OCI-LY3 (cell line): ENCODE measurements at regions not wholly inside any gene's neighbourhood (a gene's known extent, or its start where the extent isn't known, plus 50 kb on each side); places are given as distances from the start of the nearest gene placed in this dataset.

ENCODE experiments used
- H2AFZ ChIP-seq: fragments of 200-600, 300-600 bp; shearing (Covaris generic); 2 replicates; pipeline ENCODE4 v1.6.0; 2014; ENCODE audit warnings: antibody characterized with exemption, low read depth, low read length
- H3K27ac ChIP-seq: fragments of 200-600, 300-600 bp; sonication (generic); 2 replicates; pipeline ENCODE4 v1.5.1; 2014; ENCODE audit warnings: mild to moderate bottlenecking, low read length, moderate library complexity, mixed read lengths
- H3K27me3 ChIP-seq: fragments of 200-600, 300-600 bp; sonication (generic); 2 replicates; pipeline ENCODE4 v1.6.1; 2014; ENCODE audit warnings: low read depth, low read length, mixed read lengths
- H3K36me3 ChIP-seq: fragments of 200-600, 300-600 bp; sonication (generic); replicated peaks from 2 replicates; pipeline ENCODE3; 2014; ENCODE audit warnings: low read depth, low read length, mixed read lengths
- H3K4me1 ChIP-seq: fragments of 300-600, 200-600 bp; sonication (generic); 2 replicates; pipeline ENCODE4 v1.6.1; 2014; ENCODE audit warnings: low read length, mixed read lengths
- H3K4me2 ChIP-seq: fragments of 200-600, 300-600 bp; sonication (generic); 2 replicates; pipeline ENCODE4 v1.6.1; 2014; ENCODE audit warnings: low read length, mixed read lengths
- H3K4me3 ChIP-seq: fragments of 300-600, 200-600 bp; sonication (generic); 2 replicates; pipeline ENCODE4 v1.5.1; 2014; ENCODE audit warnings: antibody characterized with exemption, mild to moderate bottlenecking, low read length, moderate library complexity
- H3K79me2 ChIP-seq: fragments of 300-600, 200-600 bp; shearing (Covaris generic); 2 replicates; pipeline ENCODE4 v1.6.1; 2014; ENCODE audit warnings: mild to moderate bottlenecking, low read length, mixed read lengths
- H3K9ac ChIP-seq: fragments of 300-600, 200-600 bp; shearing (Covaris generic); 2 replicates; pipeline ENCODE4 v1.6.0; 2014; ENCODE audit warnings: mild to moderate bottlenecking, low read length, moderate library complexity
- H3K9me3 ChIP-seq: fragments of 200-600, 300-600 bp; shearing (Covaris generic); 2 replicates; pipeline ENCODE4 v1.6.1; 2014; ENCODE audit warnings: low read length, mixed read lengths; ENCODE audit not compliant: insufficient read depth
- H4K20me1 ChIP-seq: fragments of 200-600, 300-600 bp; sonication (generic); 2 replicates; pipeline ENCODE4 v1.6.1; 2016; ENCODE audit warnings: low read length, mixed read lengths; ENCODE audit not compliant: insufficient read depth
- EZH2phosphoT487 ChIP-seq: fragments of 200-600 bp; shearing (Covaris generic); IDR thresholded peaks from 2 replicates; pipeline ENCODE4 v1.6.1; 2018; ENCODE audit warnings: antibody characterized with exemption, mixed run types, low read depth
- TF ChIP-seq, protein P1 (sequence below): fragments of 200-600, 300-600 bp; sonication (generic); IDR thresholded peaks from 2 replicates; pipeline ENCODE4 v1.5.1; 2014; ENCODE audit warnings: antibody characterized with exemption, low read length, low read depth

GRCh38 chr6:45784250-45784649 lies 231.4 kb downstream of the CLIC5 start:
- H3K4me3 ChIP-seq = no peak overlapping the region
- no peaks in the 10 kb centered on the region for H3K79me2 ChIP-seq
- no peaks in the 10 kb centered on the region for H3K4me1 ChIP-seq
- H3K4me2 ChIP-seq = no peak overlapping the region
- H3K9me3 ChIP-seq = no peaks in the 10 kb centered on the region
- TF ChIP-seq, protein P1, sequence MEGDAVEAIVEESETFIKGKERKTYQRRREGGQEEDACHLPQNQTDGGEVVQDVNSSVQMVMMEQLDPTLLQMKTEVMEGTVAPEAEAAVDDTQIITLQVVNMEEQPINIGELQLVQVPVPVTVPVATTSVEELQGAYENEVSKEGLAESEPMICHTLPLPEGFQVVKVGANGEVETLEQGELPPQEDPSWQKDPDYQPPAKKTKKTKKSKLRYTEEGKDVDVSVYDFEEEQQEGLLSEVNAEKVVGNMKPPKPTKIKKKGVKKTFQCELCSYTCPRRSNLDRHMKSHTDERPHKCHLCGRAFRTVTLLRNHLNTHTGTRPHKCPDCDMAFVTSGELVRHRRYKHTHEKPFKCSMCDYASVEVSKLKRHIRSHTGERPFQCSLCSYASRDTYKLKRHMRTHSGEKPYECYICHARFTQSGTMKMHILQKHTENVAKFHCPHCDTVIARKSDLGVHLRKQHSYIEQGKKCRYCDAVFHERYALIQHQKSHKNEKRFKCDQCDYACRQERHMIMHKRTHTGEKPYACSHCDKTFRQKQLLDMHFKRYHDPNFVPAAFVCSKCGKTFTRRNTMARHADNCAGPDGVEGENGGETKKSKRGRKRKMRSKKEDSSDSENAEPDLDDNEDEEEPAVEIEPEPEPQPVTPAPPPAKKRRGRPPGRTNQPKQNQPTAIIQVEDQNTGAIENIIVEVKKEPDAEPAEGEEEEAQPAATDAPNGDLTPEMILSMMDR = no peak
- no peak for TF ChIP-seq EZH2phosphoT487
- H3K9ac ChIP-seq = no peak overlapping the region
- peaks cover 38% of the 10 kb centered on the region for H3K27me3 ChIP-seq
- H2AFZ ChIP-seq = no peak overlapping the region
- no peak overlapping the region for H3K27ac ChIP-seq
- no peaks in the 10 kb centered on the region for H4K20me1 ChIP-seq
- H3K36me3 ChIP-seq = no peaks in the 10 kb centered on the region

DNA sequence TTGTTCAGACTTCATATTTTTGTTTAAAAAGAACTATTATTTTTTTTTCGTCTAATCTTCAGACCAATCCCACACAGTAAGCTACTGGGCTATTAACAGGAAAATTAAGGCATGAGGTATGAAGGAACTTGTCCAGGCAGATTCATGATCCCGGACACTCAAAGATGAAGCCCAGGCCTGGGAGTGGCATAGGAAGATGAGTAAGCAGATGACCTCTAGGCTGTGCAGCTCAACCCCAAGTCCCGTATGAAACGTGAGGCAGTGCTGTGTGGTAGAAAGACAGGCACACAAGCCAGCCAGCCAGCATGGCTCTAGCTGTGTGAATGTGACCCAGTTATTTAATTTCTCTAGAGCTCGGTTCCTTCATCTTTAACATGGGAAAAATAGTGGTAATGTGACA lies 231.9 kb downstream of the CLIC5 start:
- Histone ChIP-seq H3K27ac (no peak overlapping the region), H2AFZ (no peak overlapping the region)

GRCh38 chr6:45781890-45782289 lies 233.8 kb downstream of the CLIC5 start:
- H3K36me3 ChIP-seq = no peaks in the 10 kb centered on the region
- no peak overlapping the region for H3K4me2 ChIP-seq
- H3K27me3 ChIP-seq = peaks cover 50% of the 10 kb centered on the region
- no peak overlapping the region for H2AFZ ChIP-seq
- no peaks in the 10 kb centered on the region for H4K20me1 ChIP-seq
- H3K9ac ChIP-seq = no peak overlapping the region
- TF ChIP-seq, protein P1 = no peak
- no peak for TF ChIP-seq EZH2phosphoT487
- no peak overlapping the region for H3K27ac ChIP-seq
- no peaks in the 10 kb centered on the region for H3K4me1 ChIP-seq
- no peaks in the 10 kb centered on the region for H3K79me2 ChIP-seq
- H3K4me3 ChIP-seq = no peak overlapping the region
- no peaks in the 10 kb centered on the region for H3K9me3 ChIP-seq

More for the DNA sequence above, 231.9 kb downstream of the CLIC5 start:
- H3K36me3 ChIP-seq = no peaks in the 10 kb centered on the region
- no peak for TF ChIP-seq EZH2phosphoT487
- TF ChIP-seq, protein P1 = no peak
- no peak overlapping the region for H3K4me3 ChIP-seq
- H3K9ac ChIP-seq = no peak overlapping the region
- no peak overlapping the region for H3K4me2 ChIP-seq
- H3K27me3 ChIP-seq = peaks cover 43% of the 10 kb centered on the region
- H3K79me2 ChIP-seq = no peaks in the 10 kb centered on the region
- H3K4me1 ChIP-seq = no peaks in the 10 kb centered on the region
- H3K9me3 ChIP-seq = no peaks in the 10 kb centered on the region
- no peaks in the 10 kb centered on the region for H4K20me1 ChIP-seq

DNA sequence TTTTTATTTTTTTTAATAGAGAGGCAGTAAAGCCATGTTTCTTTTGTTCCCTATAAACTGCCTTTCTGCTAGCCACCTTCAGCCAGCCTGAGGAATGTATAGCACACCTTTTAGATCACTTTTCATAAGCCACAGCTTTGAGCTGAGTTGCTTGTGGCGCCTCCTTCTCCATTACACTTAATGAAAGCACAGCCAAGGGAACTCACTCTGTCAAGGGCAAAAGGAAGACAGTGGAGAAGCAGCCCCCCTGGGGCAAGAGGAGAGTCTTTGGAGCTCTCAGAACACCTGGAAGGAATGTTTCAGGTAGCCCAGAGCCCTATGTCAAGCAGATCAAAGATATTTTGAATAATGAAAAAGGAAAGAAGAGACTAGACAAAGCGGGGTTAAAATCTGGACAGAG lies 235.1 kb downstream of the CLIC5 start:
- H4K20me1 ChIP-seq = no peaks in the 10 kb centered on the region
- H3K9me3 ChIP-seq = no peaks in the 10 kb centered on the region
- no peak overlapping the region for H3K9ac ChIP-seq
- H3K4me2 ChIP-seq = no peak overlapping the region
- no peak overlapping the region for H2AFZ ChIP-seq
- peaks cover 59% of the 10 kb centered on the region for H3K27me3 ChIP-seq
- no peaks in the 10 kb centered on the region for H3K36me3 ChIP-seq
- no peaks in the 10 kb centered on the region for H3K4me1 ChIP-seq
- no peak overlapping the region for H3K27ac ChIP-seq
- H3K4me3 ChIP-seq = no peak overlapping the region
- no peaks in the 10 kb centered on the region for H3K79me2 ChIP-seq
- TF ChIP-seq, protein P1 = no peak
- no peak for TF ChIP-seq EZH2phosphoT487
